Chondrocyte (in vitro differentiated cells): ENCODE measurements at regions not wholly inside any gene's neighbourhood (a gene's known extent, or its start where the extent isn't known, plus 50 kb on each side); places are given as distances from the start of the nearest gene placed in this dataset.
A peak's percentile ranks its signal among the peaks of the same experiment; 100 is the strongest.

Source experiments
- DNase-seq: peaks from one replicate; pipeline ENCODE4 v3.0.0; 2021; ENCODE audit warnings: mixed read lengths, low spot score
- H3K27ac Mint-ChIP-seq: one replicate; pipeline ENCODE4 v1.8.0; 2021; ENCODE audit warnings: mild to moderate bottlenecking, moderate library complexity, mixed read lengths; ENCODE audit not compliant: unreplicated experiment
- H3K27me3 Mint-ChIP-seq: 2 replicates; pipeline ENCODE4 v1.8.0; 2021; ENCODE audit warnings: low read depth, mixed read lengths
- H3K36me3 Mint-ChIP-seq: 2 replicates; pipeline ENCODE4 v1.8.0; 2021; ENCODE audit warnings: low read depth, mixed read lengths
- H3K4me1 Mint-ChIP-seq: 2 replicates; pipeline ENCODE4 v1.8.0; 2021; ENCODE audit warnings: low read depth, mild to moderate bottlenecking, mixed read lengths
- H3K4me3 Mint-ChIP-seq: one replicate; pipeline ENCODE4 v1.8.0; 2021; ENCODE audit warnings: mild to moderate bottlenecking, moderate library complexity, mixed read lengths; ENCODE audit not compliant: unreplicated experiment
- H3K9me3 Mint-ChIP-seq: 2 replicates; pipeline ENCODE4 v1.8.0; 2021; ENCODE audit warnings: low read depth, mixed read lengths
- TF ChIP-seq, protein P1 (sequence below): fragments of 200-600 bp; sonication (generic); IDR thresholded peaks from 2 replicates; pipeline ENCODE4 v1.5.0; 2021; ENCODE audit warnings: antibody characterized with exemption, mild to moderate bottlenecking, moderate library complexity

DNA sequence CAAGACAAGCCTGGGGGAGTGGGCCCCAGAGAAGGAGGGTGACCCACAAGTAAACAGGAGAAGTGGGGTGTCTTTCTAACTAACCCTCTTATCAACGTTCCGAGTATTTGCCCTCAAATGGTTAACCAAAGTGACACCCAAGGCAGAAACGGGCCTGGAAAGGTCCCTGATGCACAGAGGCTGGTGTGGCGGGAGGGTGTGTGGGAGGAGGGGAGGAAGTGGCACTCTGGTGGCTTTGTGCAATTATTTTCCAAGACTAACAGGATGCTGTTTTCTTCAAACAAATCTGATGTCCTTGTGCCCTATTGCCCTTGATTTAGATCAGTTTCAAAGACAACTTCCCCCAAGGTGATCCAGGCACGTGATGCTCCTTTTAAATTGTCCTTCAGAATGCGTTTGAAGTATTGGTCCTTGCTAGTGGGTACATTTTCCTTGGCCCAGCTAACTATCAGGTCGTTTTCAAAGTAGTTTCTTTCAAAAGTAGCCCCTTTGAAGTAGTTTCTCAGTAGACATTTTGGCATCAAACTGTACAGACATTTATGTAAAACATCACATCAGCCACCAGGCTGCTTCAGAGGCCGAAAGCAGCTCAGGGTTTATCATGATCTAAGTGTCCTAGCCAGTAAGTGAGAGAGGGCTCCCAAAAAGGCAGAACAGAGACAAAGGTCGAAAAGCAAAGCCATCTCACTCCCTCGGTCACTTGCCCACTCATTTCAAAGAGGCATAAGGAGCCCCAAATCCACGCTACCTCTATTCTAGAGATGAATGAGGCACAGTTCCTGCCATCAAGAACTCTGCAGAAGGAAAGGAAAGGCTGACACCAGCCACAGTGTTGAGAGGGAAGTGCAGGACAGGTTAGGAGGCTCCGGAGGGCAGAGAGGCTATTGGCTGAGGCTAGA is 371.1 kb upstream of the ID2 start:
- H3K27me3 Mint-ChIP-seq = peaks cover 2% of the 10 kb centered on the region
- TF ChIP-seq, protein P1, sequence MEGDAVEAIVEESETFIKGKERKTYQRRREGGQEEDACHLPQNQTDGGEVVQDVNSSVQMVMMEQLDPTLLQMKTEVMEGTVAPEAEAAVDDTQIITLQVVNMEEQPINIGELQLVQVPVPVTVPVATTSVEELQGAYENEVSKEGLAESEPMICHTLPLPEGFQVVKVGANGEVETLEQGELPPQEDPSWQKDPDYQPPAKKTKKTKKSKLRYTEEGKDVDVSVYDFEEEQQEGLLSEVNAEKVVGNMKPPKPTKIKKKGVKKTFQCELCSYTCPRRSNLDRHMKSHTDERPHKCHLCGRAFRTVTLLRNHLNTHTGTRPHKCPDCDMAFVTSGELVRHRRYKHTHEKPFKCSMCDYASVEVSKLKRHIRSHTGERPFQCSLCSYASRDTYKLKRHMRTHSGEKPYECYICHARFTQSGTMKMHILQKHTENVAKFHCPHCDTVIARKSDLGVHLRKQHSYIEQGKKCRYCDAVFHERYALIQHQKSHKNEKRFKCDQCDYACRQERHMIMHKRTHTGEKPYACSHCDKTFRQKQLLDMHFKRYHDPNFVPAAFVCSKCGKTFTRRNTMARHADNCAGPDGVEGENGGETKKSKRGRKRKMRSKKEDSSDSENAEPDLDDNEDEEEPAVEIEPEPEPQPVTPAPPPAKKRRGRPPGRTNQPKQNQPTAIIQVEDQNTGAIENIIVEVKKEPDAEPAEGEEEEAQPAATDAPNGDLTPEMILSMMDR = no peak
- peaks cover 16% of the 10 kb centered on the region for H3K4me1 Mint-ChIP-seq
- no peak overlapping the region for H3K4me3 Mint-ChIP-seq
- no peaks in the 10 kb centered on the region for H3K36me3 Mint-ChIP-seq
- H3K9me3 Mint-ChIP-seq = no peaks in the 10 kb centered on the region
- peak; percentile 6 for DNase-seq
- no peak overlapping the region for H3K27ac Mint-ChIP-seq

DNA sequence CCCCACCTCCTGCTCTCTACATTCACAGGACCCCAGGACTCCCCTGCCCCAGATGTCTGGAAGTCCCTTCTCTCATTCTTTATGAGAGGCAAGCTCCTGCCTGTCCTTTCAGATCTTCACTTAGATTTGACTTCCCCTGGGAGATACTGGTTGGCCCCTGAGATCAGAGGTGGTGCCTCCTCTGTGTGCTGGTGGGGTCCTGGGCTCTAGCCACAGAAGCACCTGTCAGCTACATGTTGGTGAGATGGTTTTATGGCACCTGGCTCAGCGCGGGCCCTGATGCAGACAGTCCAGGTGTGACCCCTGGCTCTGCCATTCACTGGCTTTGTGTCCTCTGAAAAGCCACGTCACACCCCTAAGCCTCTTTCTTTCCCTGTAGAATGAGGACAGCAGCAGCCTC is 369.6 kb upstream of the ID2 start:
- no peaks in the 10 kb centered on the region for H3K36me3 Mint-ChIP-seq
- no peak overlapping the region for H3K4me3 Mint-ChIP-seq
- H3K9me3 Mint-ChIP-seq = no peaks in the 10 kb centered on the region
- H3K27me3 Mint-ChIP-seq = peaks cover 6% of the 10 kb centered on the region
- TF ChIP-seq, protein P1 = no peak
- peaks cover 3% of the 10 kb centered on the region for H3K4me1 Mint-ChIP-seq
- H3K27ac Mint-ChIP-seq = no peak overlapping the region
- no peak for DNase-seq

DNA sequence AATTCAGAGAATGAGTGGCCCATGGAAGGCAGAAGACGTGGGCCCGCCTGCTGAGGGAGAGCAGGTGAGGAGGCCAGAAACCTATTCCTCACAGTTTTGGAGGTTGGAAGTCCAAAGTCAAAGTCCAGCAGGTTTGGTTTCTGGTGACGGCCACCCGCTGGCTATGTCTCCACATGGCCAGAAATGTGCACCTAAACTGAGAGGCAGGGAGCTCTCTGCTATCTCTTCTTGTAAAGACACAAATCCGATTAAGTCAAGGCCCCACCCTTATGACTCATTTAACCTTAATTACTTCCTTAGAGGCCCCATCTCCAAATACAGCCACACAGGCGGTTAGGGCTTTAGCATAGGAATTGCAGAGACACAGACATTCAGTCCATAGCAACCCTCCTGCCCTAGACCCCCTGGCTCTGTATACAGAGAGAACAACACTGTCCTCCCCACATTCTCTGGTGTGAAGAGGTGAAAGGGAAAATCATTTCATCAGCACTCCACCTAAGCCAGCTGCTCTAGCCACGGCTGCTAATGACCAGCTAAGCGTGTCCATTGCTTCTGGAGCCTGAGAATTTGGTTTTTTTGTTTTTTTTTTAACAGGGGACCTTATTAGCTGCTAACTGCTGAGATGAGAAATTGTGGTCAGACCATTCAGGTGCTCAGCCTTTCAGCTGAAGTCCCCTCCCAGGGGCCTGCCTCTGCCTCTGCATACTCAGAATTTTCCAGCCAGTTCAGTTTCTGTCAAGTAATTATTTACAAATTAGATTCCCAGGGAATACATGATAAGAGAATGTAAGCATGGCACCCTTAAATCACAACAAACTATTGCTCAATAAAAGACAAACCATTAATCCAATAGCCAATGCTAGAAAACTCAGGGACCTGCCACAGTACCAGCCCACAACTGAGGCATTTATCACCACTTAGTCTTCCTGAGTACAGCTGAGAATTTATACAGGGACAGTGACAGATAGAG is 368.7 kb upstream of the ID2 start:
- no peak overlapping the region for H3K27ac Mint-ChIP-seq
- H3K4me1 Mint-ChIP-seq = peaks cover 2% of the 10 kb centered on the region
- DNase-seq = no peak
- TF ChIP-seq, protein P1 = no peak
- no peaks in the 10 kb centered on the region for H3K9me3 Mint-ChIP-seq
- H3K27me3 Mint-ChIP-seq = peaks cover 10% of the 10 kb centered on the region
- no peak overlapping the region for H3K4me3 Mint-ChIP-seq
- H3K36me3 Mint-ChIP-seq = no peaks in the 10 kb centered on the region

DNA sequence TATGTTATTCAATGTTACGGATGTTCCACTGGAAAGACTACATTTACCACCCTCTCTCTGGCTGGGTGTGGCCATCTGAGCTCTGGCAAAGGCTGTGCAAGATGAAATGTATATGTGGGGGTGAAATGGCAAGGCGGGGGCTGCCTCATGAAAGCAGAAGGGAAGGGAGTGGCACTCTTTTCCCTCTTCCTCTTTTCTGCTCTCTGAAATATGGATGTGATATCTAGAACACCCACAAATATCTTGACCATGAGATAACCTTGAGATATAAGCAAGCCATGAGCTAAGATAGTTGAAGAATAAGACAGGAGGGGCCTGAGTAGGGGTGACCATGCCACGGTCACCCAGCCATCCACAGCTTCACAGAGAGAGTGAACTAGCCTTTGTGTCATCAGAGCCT is 367.8 kb upstream of the ID2 start:
- Mint-ChIP-seq H3K4me1 (peaks cover 2% of the 10 kb centered on the region), H3K27ac (no peak overlapping the region), H3K4me3 (no peak overlapping the region), H3K36me3 (no peaks in the 10 kb centered on the region), H3K9me3 (no peaks in the 10 kb centered on the region), H3K27me3 (peaks cover 13% of the 10 kb centered on the region)
- DNase-seq = no peak
- TF ChIP-seq, protein P1 = no peak

DNA sequence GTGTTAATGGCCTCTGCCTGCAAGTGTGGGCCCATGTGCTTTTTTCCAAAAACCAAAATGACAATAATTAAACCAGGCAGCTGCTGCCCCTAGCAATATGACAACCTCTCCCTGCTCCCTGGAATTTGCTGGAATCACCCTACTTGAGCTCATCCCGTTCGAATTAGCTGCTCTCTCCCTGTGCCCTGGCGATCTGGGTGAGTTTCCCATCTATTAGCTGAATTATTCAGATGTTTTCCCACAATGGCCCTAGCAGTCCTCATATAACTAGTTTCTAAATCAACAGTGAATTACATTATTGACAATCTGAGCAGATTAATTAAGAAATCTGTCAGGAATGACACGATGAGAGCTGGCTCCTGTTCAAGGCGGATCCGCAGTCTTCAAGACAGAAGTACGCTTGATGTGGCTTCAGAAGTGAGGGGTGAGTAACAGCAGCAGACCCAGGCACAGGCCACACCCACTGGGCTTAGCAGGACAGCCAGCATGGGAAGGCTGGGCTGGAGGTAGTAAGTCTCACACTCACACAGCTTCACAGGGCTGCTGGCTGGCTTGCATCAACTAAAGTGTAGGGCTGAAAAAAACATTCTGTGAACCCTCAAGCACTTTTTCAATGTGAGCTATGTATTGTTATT is 366.2 kb upstream of the ID2 start:
- no peak for DNase-seq
- no peak overlapping the region for H3K4me3 Mint-ChIP-seq
- peaks cover 13% of the 10 kb centered on the region for H3K27me3 Mint-ChIP-seq
- H3K9me3 Mint-ChIP-seq = no peaks in the 10 kb centered on the region
- H3K36me3 Mint-ChIP-seq = no peaks in the 10 kb centered on the region
- H3K4me1 Mint-ChIP-seq = no peaks in the 10 kb centered on the region
- no peak overlapping the region for H3K27ac Mint-ChIP-seq
- TF ChIP-seq, protein P1 = no peak
